GM21529 (cell line): ENCODE measurements at regions not wholly inside any gene's neighbourhood (a gene's known extent, or its start where the extent isn't known, plus 50 kb on each side); places are given as distances from the start of the nearest gene placed in this dataset.
"Not testable (repeated sequence)": the region's sequence is repeated elsewhere in the genome, so short reads cannot be mapped to it uniquely, and the experiment has no call there.

Experiments
- ATAC-seq: cut with Tn5 transposase; IDR thresholded peaks from one replicate; pipeline ENCODE4 v1.9.1; 2021; ENCODE audit not compliant: unreplicated experiment

- ATAC-seq, result no peak
Observed at GRCh38 chr13:65965501-65965900, 1264.6 kb downstream of the PCDH9 start.

GRCh38 chr13:65964672-65965071 lies 1265.5 kb downstream of the PCDH9 start:
- no peak for ATAC-seq

DNA sequence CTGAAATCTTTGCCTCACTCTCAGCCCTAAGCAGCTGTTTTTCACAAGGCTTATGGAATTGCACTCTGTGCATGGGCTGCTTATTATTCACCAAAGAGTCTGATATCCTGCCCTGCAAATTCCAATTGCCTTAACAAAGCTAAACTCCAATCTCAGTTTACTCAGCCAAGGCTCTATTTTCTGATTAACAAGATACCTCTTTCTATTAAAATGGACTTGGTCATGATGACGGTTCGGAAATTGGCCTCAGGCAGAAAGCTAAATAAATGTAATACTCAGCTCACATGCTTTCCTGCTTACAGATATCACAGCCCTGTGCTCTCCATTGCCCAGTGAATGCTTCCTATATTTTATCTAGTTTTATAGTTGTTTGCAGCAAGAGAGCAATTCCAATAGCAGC lies 1270.8 kb downstream of the PCDH9 start:
- no peak for ATAC-seq

- no peak for ATAC-seq
Observed at GRCh38 chr13:65946387-65946786, 1283.7 kb downstream of the PCDH9 start.

DNA sequence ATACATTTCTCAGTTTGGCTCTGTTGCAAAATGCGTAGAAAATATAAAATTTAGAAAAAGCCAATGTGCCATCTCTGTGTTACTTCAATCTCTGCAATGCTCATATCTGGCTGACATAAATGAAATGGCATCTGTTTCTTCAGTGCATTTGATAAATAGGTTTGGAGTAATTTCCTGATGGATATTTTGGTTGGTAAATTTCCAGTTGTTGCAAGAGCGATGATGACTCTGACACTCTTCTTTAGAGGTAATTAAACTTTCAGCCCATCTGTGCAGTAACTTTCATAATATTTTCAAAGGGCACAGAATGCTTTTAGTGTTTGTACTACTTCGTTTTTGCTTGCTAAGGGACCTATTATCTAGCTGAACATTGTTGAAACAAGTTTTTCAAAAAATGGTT lies 1286.4 kb downstream of the PCDH9 start:
- ATAC-seq, result no peak

GRCh38 chr13:65943024-65943423 lies 1287.1 kb downstream of the PCDH9 start:
- no peak for ATAC-seq

DNA sequence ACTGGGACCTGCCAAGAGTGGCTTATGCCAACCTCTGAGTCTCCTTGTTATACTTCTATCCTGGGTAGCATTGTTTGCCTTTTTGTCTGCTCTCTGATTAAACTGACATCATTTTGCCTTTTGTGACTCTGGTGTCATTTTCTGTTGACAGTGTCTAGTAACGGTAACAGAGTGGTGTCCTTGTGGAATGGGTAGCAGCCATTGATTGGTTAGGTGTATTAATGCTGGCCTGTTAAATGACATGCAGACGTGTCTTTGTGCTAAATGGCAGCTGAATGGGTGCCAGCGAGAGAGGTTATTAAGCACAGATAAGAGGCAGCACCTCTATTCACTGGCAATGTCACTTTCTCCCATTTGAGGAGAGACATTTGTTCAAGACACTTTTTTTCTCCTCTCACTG lies 1289.4 kb downstream of the PCDH9 start:
- ATAC-seq, result no peak

- ATAC-seq, result no peak
Observed at GRCh38 chr13:65937251-65937650, 1292.9 kb downstream of the PCDH9 start.

- no peak for ATAC-seq
Observed at GRCh38 chr13:65936249-65936648, 1293.9 kb downstream of the PCDH9 start.

DNA sequence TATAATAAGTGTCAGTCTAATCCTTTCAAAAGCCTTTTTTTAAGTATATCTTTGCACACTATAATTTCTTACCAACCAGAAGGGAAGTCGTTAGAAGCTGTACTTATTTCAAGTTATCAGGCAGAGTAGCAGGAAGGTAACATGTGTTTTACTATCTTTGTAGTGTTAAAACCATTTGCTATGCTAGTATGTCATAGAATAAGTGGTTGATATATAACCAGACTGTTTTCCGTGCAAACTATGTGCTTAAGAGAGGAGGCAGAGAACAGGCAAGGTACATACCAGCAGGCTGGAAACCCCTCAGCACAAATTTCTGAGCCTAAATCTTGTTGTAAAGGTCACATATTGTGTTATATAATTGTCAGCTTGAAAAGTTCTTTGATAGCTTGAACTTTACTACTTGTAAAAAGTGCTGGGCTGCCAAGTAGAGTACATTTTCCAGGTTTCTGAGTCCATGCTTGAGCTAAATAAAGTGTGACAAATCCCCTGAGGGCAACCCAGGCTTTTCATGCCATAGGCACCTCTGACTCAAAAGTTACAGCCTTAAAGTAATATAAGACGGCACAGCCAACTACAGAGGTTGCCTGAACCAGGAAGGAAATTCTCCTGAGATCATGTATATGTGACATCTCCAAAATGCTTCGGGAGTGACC lies 1297.4 kb downstream of the PCDH9 start:
- ATAC-seq, result no peak

- no peak for ATAC-seq
Observed at GRCh38 chr13:65932013-65932412, 1298.1 kb downstream of the PCDH9 start.

DNA sequence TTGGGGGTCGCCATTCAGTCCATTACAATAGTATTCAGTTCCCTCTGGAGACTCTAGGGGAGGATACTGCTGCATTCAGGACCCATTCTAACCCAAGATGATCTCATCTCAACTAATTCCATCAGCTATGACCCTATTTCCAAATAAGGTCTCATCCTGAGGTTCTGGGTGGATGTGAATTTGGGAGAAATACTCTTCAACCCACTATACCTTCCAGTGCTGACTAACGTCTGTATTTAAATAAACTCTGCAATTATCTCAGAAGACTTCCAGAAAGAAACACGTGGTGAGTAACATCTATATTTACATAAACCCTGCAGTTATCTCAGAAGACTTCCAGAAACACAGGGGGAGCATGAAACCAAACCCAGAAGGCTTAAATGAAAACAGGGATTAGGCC lies 1300.7 kb downstream of the PCDH9 start:
- ATAC-seq, result no peak

- ATAC-seq, result no peak
Observed at GRCh38 chr13:65926750-65927171, 1303.4 kb downstream of the PCDH9 start.

GRCh38 chr13:65922846-65923245 lies 1307.3 kb downstream of the PCDH9 start:
- not testable (repeated sequence) for ATAC-seq

DNA sequence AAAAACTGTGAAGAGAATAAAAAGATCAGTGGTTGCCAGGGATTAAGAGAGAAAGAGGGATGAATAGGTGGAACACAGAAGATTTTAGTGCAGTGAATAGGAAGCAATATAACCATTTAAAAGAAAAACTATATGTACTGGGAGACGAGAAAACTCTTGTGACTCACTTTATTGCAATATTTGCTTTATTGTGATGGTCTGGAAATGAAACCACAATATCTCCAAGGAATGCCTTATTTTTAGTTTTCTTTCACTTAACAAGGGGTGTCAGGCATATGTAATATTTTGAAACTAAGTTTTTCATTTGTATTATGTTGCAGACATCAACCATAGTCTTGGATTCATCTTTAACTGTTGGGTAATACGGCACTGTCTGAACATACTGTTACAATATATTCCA lies 1308.2 kb downstream of the PCDH9 start:
- no peak for ATAC-seq

- no peak for ATAC-seq
Observed at GRCh38 chr13:65917731-65918130, 1312.4 kb downstream of the PCDH9 start.

GRCh38 chr13:65915195-65915594 lies 1314.9 kb downstream of the PCDH9 start:
- no peak for ATAC-seq

GRCh38 chr13:65914716-65915115 lies 1315.4 kb downstream of the PCDH9 start:
- ATAC-seq, result no peak

GRCh38 chr13:65913173-65913572 lies 1317.0 kb downstream of the PCDH9 start:
- no peak for ATAC-seq

DNA sequence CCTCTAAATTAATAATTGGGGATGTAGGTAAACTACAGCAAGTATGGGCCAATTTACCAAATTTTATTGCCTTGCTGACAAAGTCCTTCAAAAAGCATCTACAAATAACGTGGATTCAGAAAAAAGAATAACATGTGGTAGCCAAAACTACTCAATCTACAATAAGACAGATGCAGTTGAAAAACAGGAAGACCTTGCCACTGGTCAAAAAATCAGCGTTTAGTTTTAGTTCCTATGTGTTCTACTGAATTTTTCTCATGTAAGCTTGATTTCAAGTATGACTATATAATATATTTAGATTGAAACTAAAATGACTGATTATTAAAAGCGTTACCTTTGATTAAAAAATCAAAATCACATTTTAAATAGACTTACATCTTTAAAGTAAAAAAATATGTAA lies 1317.6 kb downstream of the PCDH9 start:
- no peak for ATAC-seq

DNA sequence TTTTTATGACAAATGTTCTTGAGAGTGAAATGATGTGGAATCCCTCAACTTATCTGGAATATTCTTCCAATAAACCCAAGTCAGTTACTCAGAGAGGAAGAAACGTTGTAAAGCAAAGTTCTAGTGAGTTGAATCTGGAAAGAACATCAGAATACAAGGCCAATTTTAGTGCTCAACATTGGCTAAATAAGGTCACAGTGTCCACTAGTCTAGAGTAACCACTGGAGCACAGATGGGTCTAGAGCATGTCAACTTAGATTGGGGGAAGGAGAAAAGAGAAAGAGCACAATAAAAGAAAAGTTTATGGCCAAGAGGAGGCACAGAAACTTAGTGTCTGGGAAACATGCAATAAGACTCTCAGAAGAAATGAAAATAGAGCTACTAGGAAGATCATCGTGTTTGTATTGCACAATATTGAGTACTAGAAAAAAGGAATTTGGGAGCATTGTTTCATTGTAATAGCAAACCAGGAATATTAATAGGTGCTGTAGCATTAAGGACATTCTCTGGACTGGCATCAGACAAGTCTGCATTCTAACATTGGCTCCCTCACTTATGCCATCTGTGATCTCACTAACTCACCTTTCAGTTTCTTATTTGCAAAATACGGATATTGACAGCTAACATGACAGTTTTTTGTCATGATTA lies 1318.5 kb downstream of the PCDH9 start:
- no peak for ATAC-seq

- no peak for ATAC-seq
Observed at GRCh38 chr13:65909501-65909900, 1320.6 kb downstream of the PCDH9 start.
